GM23248 (cell line): ENCODE measurements at regions not wholly inside any gene's neighbourhood (a gene's known extent, or its start where the extent isn't known, plus 50 kb on each side); places are given as distances from the start of the nearest gene placed in this dataset.

Experiments used
- DNase-seq: peaks from one replicate; pipeline ENCODE4 v3.0.0-alpha.2; 2015
- H2AFZ ChIP-seq: fragments of 200-600 bp; sonication (generic); 2 replicates; pipeline ENCODE4 v1.6.1; 2016; ENCODE audit warnings: antibody characterized with exemption
- H3F3A ChIP-seq: fragments of 200-600 bp; sonication (generic); 2 replicates; pipeline ENCODE4 v1.6.1; 2016; ENCODE audit warnings: mild to moderate bottlenecking, antibody characterized with exemption, mixed run types; ENCODE audit not compliant: insufficient read depth
- H3K27ac ChIP-seq: fragments of 200-600 bp; sonication (generic); 2 replicates; pipeline ENCODE4 v1.5.1; 2016; ENCODE audit warnings: mild to moderate bottlenecking
- H3K27me3 ChIP-seq: fragments of 200-600 bp; sonication (generic); replicated peaks from 2 replicates; pipeline ENCODE4 v1.6.1; 2016; ENCODE audit warnings: mild to moderate bottlenecking; ENCODE audit not compliant: insufficient read depth
- H3K36me3 ChIP-seq: fragments of 200-600 bp; sonication (generic); 2 replicates; pipeline ENCODE4 v1.6.1; 2016; ENCODE audit warnings: low read depth, mild to moderate bottlenecking
- H3K4me1 ChIP-seq: fragments of 200-600 bp; sonication (generic); 2 replicates; pipeline ENCODE4 v1.6.1; 2016; ENCODE audit warnings: mild to moderate bottlenecking; ENCODE audit not compliant: insufficient read depth
- H3K4me2 ChIP-seq: fragments of 200-600 bp; sonication (generic); one replicate; pipeline ENCODE4 v1.6.1; 2016; ENCODE audit warnings: mild to moderate bottlenecking; ENCODE audit not compliant: unreplicated experiment
- H3K4me3 ChIP-seq: fragments of 200-600 bp; sonication (generic); 2 replicates; pipeline ENCODE4 v1.5.1; 2016; ENCODE audit warnings: mild to moderate bottlenecking
- H3K79me2 ChIP-seq: fragments of 200-600 bp; sonication (generic); 2 replicates; pipeline ENCODE4 v1.6.1; 2016; ENCODE audit warnings: mild to moderate bottlenecking; ENCODE audit not compliant: insufficient read depth
- H3K9ac ChIP-seq: fragments of 200-600 bp; sonication (generic); 2 replicates; pipeline ENCODE4 v1.6.1; 2016; ENCODE audit warnings: mild to moderate bottlenecking
- H3K9me2 ChIP-seq: fragments of 200-600 bp; sonication (generic); 2 replicates; pipeline ENCODE4 v1.6.1; 2016; ENCODE audit warnings: mixed run types, mild to moderate bottlenecking, moderate library complexity; ENCODE audit not compliant: insufficient read depth
- H3K9me3 ChIP-seq: fragments of 200-600 bp; sonication (generic); one replicate; pipeline ENCODE4 v1.6.1; 2017; ENCODE audit warnings: low read depth
- H4K20me1 ChIP-seq: fragments of 200-600 bp; sonication (generic); 2 replicates; pipeline ENCODE4 v1.6.0; 2016; ENCODE audit not compliant: insufficient read depth
- EZH2 ChIP-seq: fragments of 200-600 bp; sonication (generic); IDR thresholded peaks from 2 replicates; pipeline ENCODE4 v1.6.1; 2018; ENCODE audit warnings: antibody characterized with exemption, mild to moderate bottlenecking; ENCODE audit not compliant: insufficient read depth, poor library complexity, severe bottlenecking
- EZH2phosphoT487 ChIP-seq: fragments of 200-600 bp; sonication (generic); IDR thresholded peaks from 2 replicates; pipeline ENCODE4 v1.6.1; 2018; ENCODE audit warnings: antibody characterized with exemption, moderate library complexity, mild to moderate bottlenecking, low read depth; ENCODE audit not compliant: insufficient read depth
- WGBS, 2 experiments: methylation state at CpG; one replicate each; pipeline ENCODE4 v1.1.6; 2015 to 2017; ENCODE audit warnings: low lambda C conversion rate in 2 of 2, low coverage in 1 of 2; ENCODE audit errors: missing lambda C conversion rate in 2 of 2; 5-methylcytosine and 5-hydroxymethylcytosine counted together
- in situ Hi-C: fragments of 300-500 bp; cut with MboI; formaldehyde crosslinking; loops from 2 replicates; pipeline ENCODE4 v1.15.0; 2020

- Histone ChIP-seq H3K9ac (no peak overlapping the region), H3K9me3 (no peaks in the 10 kb centered on the region), H3K79me2 (no peaks in the 10 kb centered on the region), H3K4me3 (no peak overlapping the region), H4K20me1 (no peaks in the 10 kb centered on the region), H3K4me2 (no peak overlapping the region), H3K9me2 (no peaks in the 10 kb centered on the region), H3F3A (no peaks in the 10 kb centered on the region), H3K27me3 (no peaks in the 10 kb centered on the region), H3K4me1 (no peaks in the 10 kb centered on the region), H2AFZ (no peak overlapping the region), H3K36me3 (no peaks in the 10 kb centered on the region), H3K27ac (no peak overlapping the region)
- in situ Hi-C loops: no loop called here
- 0 to 2% methylated on average over 2 of the region's 2 CpGs for WGBS, 2 experiments
- TF ChIP-seq EZH2phosphoT487: no peak
- no peak for TF ChIP-seq EZH2
- DNase-seq: no peak
Observed at GRCh38 chr6:148082044-148082443, 260.6 kb upstream of the SASH1 start.

- Histone ChIP-seq H3K27me3 (no peaks in the 10 kb centered on the region), H3K4me1 (no peaks in the 10 kb centered on the region), H3K36me3 (no peaks in the 10 kb centered on the region), H3K79me2 (no peaks in the 10 kb centered on the region), H3K9me2 (no peaks in the 10 kb centered on the region), H3K9ac (no peak overlapping the region), H3K9me3 (no peaks in the 10 kb centered on the region), H3F3A (no peaks in the 10 kb centered on the region), H3K4me2 (no peak overlapping the region), H3K4me3 (no peak overlapping the region), H2AFZ (no peak overlapping the region), H4K20me1 (no peaks in the 10 kb centered on the region), H3K27ac (no peak overlapping the region)
- WGBS, 2 experiments: 9 to 20% methylated on average over 2 of the region's 2 CpGs
- no peak for DNase-seq
- TF ChIP-seq EZH2 (no peak), EZH2phosphoT487 (no peak)
- in situ Hi-C loops: no loop called here
Observed at GRCh38 chr6:148082696-148083095, 259.9 kb upstream of the SASH1 start.

DNA sequence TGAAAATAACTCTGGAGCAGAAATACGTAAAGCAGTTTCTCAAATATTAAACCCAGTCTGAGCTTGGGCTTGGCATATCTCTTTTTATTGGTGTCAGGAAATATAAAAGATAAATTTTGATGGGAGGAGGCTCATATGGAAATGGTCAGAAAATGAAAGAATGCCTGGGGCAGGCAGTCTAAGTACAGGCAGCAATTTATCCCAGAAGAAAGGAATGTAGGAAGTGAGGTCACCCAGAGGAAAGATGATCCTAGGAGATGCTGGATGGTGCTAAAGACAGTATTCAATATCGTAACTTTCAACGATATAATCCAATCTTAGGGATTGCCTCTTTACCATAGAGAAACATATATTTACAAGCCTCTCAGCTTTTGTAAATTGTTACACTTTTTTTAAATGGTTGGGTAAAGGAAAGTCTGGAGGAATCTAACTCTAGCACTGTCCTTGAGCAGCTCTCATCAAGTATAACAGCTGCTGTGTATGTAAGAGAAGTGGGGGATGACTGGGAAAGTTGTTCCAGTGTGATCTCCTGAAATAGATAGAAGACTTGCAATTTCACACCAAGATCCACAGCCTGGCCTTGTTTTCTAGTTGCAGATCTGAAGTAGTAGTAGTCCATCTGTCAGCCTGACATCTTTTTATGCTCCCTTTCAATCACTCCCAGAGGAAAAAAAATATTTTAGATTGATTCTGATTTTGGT, 256.9 kb upstream of the SASH1 start:
- DNase-seq: no peak
- H3K9me2 ChIP-seq: peaks cover 3% of the 10 kb centered on the region; the same call in 1 of the 2 replicates

GRCh38 chr6:148086386-148086785, 256.3 kb upstream of the SASH1 start:
- Histone ChIP-seq H3K4me2 (no peak overlapping the region), H4K20me1 (no peaks in the 10 kb centered on the region), H3K4me1 (no peaks in the 10 kb centered on the region), H3F3A (no peaks in the 10 kb centered on the region), H3K27ac (no peak overlapping the region), H3K9ac (no peak overlapping the region), H3K79me2 (no peaks in the 10 kb centered on the region), H3K36me3 (no peaks in the 10 kb centered on the region), H3K4me3 (no peak overlapping the region), H2AFZ (no peak overlapping the region), H3K9me2 (peaks cover 3% of the 10 kb centered on the region; the same call in 1 of the 2 replicates), H3K27me3 (no peaks in the 10 kb centered on the region), H3K9me3 (no peaks in the 10 kb centered on the region)
- TF ChIP-seq EZH2: no peak
- no peak for TF ChIP-seq EZH2phosphoT487
- 15 to 17% methylated on average over 1 of the region's 1 CpG for WGBS, 2 experiments
- no peak for DNase-seq
- in situ Hi-C loops: no loop called here

More for the DNA sequence above, 256.9 kb upstream of the SASH1 start:
- Histone ChIP-seq H3K27me3 (no peaks in the 10 kb centered on the region), H3K79me2 (no peaks in the 10 kb centered on the region), H4K20me1 (no peaks in the 10 kb centered on the region), H3K27ac (no peak overlapping the region), H3K36me3 (no peaks in the 10 kb centered on the region), H3K4me2 (no peak overlapping the region), H2AFZ (no peak overlapping the region), H3K9ac (no peak overlapping the region), H3F3A (no peaks in the 10 kb centered on the region), H3K4me3 (no peak overlapping the region), H3K9me3 (no peaks in the 10 kb centered on the region), H3K4me1 (no peaks in the 10 kb centered on the region)
- TF ChIP-seq EZH2phosphoT487 (no peak), EZH2 (no peak)
- in situ Hi-C loops: no loop called here
- 4 to 13% methylated on average over 3 of the region's 3 CpGs for WGBS, 2 experiments
